ENCODE measurements at regions not wholly inside any gene's neighbourhood (a gene's known extent, or its start where the extent isn't known, plus 50 kb on each side); places are given as distances from the start of the nearest gene placed in this dataset.

DNA sequence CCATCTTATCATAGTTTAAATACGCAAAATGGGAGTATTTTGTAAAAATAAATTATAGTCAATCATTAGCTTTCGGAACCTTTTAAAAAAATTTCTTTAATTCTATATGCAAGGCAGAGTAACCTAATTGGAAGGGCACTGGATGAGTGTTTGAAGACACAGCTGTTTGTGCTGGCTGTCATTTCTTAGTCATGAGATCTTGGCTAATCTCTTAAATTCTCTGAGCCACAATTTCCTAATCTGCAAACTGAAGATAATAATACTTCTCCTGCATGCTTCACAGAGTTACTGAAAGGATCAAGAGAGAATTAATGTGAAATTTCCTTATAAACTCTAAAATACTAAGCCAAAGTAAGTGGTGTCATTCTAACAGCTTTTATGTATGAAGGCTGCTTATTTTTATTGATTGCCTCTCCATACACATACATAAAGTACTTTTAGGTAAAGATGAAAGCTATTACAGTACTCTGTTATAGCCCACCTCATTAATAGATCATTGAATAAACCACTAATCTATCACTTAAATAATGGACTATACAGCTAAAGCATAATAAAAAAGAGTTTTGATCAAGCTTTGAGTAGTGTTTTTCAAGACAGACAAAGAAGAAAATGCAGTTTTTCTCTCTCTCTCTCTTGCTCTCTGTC is 383.7 kb upstream of the IRAK1BP1 start:
- no peak overlapping the region for H3K27ac ChIP-seq
- intact Hi-C loops (cut with DNase I): no loop called here
- no peaks in the 10 kb centered on the region for H3K27me3 ChIP-seq
- DNase-seq (no peak), FAIRE-seq (no peak), ATAC-seq (no peak)
- H3K4me1 ChIP-seq: no peaks in the 10 kb centered on the region
- TF ChIP-seq, protein P1, sequence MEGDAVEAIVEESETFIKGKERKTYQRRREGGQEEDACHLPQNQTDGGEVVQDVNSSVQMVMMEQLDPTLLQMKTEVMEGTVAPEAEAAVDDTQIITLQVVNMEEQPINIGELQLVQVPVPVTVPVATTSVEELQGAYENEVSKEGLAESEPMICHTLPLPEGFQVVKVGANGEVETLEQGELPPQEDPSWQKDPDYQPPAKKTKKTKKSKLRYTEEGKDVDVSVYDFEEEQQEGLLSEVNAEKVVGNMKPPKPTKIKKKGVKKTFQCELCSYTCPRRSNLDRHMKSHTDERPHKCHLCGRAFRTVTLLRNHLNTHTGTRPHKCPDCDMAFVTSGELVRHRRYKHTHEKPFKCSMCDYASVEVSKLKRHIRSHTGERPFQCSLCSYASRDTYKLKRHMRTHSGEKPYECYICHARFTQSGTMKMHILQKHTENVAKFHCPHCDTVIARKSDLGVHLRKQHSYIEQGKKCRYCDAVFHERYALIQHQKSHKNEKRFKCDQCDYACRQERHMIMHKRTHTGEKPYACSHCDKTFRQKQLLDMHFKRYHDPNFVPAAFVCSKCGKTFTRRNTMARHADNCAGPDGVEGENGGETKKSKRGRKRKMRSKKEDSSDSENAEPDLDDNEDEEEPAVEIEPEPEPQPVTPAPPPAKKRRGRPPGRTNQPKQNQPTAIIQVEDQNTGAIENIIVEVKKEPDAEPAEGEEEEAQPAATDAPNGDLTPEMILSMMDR (IDR thresholded peaks at IDR 0.05): no peak
- no peak overlapping the region for H3K4me3 ChIP-seq
- WGBS, 2 donors: 56 to 64% methylated on average over 2 of the region's 2 CpGs
- H3K9me3 ChIP-seq: no peaks in the 10 kb centered on the region
- H3K36me3 ChIP-seq: no peaks in the 10 kb centered on the region

DNA sequence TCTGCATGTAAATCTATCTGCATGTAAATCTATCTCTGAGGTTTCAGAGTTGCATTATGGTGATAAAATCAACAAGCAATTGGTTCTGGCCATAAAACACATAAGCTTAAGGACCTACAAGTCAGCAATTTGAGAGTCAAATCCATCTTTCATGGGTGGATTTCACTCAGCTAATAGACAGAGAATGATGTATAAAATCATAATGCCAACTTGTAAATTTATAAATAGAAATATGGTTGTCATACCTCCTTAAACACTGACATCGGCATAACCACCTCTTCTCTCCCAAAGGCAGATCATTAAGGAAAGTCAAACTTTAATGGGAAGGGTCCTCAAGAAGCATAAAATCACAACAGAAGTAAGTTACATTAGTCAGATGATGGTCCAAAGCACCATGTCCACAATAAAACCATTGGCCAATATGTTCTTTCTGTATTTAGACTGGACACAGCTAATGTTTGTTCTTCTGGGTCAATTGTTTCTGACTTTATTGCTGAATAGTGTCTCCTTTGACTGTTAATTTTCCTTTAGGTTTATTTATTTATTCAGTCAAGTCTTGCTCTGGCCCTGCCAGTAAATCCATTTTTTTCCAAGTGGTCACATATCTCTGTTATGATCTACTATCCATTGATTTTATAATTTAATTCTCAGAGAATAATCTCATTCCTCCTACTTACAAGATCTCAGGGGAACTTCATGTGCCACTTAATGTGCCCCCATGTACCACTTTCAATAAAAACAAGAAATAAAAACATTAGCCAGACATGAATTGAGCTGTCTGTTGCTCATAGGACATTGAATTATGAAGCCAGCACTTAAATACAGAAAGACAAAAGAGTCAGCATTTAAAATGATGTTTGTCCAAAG is 382.9 kb upstream of the IRAK1BP1 start:
- no peak for ATAC-seq
- no peak overlapping the region for H3K27ac ChIP-seq
- H3K4me3 ChIP-seq: no peak overlapping the region
- no peak for FAIRE-seq
- 81 to 95% methylated on average over 1 of the region's 1 CpG for WGBS, 2 donors
- H3K9me3 ChIP-seq: no peaks in the 10 kb centered on the region
- DNase-seq: no peak
- no peaks in the 10 kb centered on the region for H3K4me1 ChIP-seq
- H3K27me3 ChIP-seq: no peaks in the 10 kb centered on the region
- no peaks in the 10 kb centered on the region for H3K36me3 ChIP-seq
- intact Hi-C loops (cut with DNase I): no loop called here
- TF ChIP-seq, protein P1 (IDR thresholded peaks at IDR 0.05): no peak

DNA sequence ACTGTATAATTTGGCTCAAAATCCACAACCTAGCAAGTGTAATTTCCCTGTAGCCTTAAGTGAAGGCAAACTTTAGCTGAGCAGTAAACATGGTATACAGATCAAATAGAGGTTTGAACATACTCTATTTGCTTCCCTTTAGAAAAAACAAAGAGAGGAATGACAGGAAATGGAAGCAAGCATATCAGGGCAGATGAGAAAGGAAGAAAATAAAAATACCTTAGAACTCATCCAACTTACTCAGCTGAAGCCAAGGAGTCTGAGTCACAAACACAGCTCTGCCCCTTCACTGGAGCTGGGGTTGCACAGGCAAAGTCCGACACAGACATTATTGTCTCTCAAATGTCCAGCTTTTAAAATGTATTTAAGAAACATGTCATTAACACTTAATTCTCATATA is 379.9 kb upstream of the IRAK1BP1 start:
- WGBS, 2 donors: 71 to 76% methylated on average over 1 of the region's 1 CpG
- DNase-seq: no peak
- no peaks in the 10 kb centered on the region for H3K36me3 ChIP-seq
- no peak overlapping the region for H3K27ac ChIP-seq
- TF ChIP-seq, protein P1 (IDR thresholded peaks at IDR 0.05): no peak
- H3K27me3 ChIP-seq: no peaks in the 10 kb centered on the region
- no peak for FAIRE-seq
- H3K4me3 ChIP-seq: no peak overlapping the region
- intact Hi-C loops (cut with DNase I): no loop called here
- H3K4me1 ChIP-seq: no peaks in the 10 kb centered on the region
- H3K9me3 ChIP-seq: no peaks in the 10 kb centered on the region
- ATAC-seq: no peak

DNA sequence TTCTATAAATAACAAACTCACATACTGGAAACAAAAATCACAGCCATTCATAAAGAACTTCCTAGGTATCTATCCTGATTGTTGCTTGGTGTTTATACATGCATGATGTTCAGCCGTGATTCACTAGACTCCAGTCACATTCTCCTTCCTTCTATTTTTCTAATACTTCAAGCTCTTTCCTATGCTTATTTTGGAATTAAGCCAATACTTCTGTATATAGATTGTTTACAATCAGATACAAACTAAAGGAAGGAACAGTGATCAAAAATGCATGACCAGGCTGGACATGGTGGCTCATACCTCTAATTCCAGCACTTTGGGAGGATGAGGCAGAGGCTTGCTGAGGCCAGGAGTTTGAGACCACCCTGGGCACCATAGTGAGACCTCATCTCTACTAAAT is 377.5 kb upstream of the IRAK1BP1 start:
- Histone ChIP-seq H3K9me3 (no peaks in the 10 kb centered on the region), H3K27ac (no peak overlapping the region), H3K4me1 (no peaks in the 10 kb centered on the region), H3K4me3 (no peak overlapping the region), H3K36me3 (no peaks in the 10 kb centered on the region), H3K27me3 (no peaks in the 10 kb centered on the region)
- TF ChIP-seq, protein P1 (IDR thresholded peaks at IDR 0.05): no peak
- 52 to 56% methylated on average over 1 of the region's 1 CpG for WGBS, 2 donors
- FAIRE-seq (no peak), ATAC-seq (no peak), DNase-seq (no peak)
- intact Hi-C loops (cut with DNase I): no loop called here
